HG03378 (cell line): ENCODE measurements at regions not wholly inside any gene's neighbourhood (a gene's known extent, or its start where the extent isn't known, plus 50 kb on each side); places are given as distances from the start of the nearest gene placed in this dataset.

Experiments
- ATAC-seq: cut with Tn5 transposase; IDR thresholded peaks from one replicate; pipeline ENCODE4 v1.9.1; 2021; ENCODE audit warnings: mild to moderate bottlenecking, moderate library complexity; ENCODE audit not compliant: unreplicated experiment

GRCh38 chr2:9793156-9793917 lies 49.9 kb upstream of the TAF1B start:
- ATAC-seq, result no peak
